LNCaP clone FGC (cell line): ENCODE measurements at regions not wholly inside any gene's neighbourhood (a gene's known extent, or its start where the extent isn't known, plus 50 kb on each side); places are given as distances from the start of the nearest gene placed in this dataset.
"Not testable (repeated sequence)": the region's sequence is repeated elsewhere in the genome, so short reads cannot be mapped to it uniquely, and the experiment has no call there.

Experiments
- DNase-seq: peaks from one replicate; pipeline ENCODE4 v3.0.0-alpha.2; 2011; ENCODE audit warnings: low read depth
- H3K4me3 ChIP-seq: 2 replicates; pipeline ENCODE4 v1.5.1; 2011; ENCODE audit warnings: mild to moderate bottlenecking, low read depth, low read length, control low read depth
- TF ChIP-seq, protein P1 (sequence below): IDR thresholded peaks from 2 replicates; pipeline ENCODE4 v1.5.1; 2012; ENCODE audit warnings: mild to moderate bottlenecking; ENCODE audit not compliant: control insufficient read depth, insufficient read depth; ENCODE audit errors: extremely low read depth

DNA sequence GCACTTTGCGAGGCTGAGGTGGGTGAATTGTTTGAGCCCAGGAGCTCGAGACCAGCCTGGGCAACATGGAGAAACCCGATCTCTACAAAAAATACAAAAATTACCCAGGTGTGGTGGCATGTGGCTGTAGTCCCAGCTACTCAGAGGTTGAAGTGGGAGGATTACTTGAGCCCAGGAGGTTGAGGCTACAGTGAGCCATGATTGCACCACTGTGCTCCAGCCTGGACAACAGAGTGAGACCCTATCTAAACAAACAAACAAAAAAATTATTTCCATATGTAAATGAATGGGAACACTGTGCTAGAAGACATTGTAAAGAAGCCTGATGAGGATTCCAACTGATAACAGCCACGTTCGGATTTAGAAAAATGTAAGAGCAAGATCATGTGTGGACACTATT, 154.2 kb downstream of the ZFP64 start:
- no peak for DNase-seq

DNA sequence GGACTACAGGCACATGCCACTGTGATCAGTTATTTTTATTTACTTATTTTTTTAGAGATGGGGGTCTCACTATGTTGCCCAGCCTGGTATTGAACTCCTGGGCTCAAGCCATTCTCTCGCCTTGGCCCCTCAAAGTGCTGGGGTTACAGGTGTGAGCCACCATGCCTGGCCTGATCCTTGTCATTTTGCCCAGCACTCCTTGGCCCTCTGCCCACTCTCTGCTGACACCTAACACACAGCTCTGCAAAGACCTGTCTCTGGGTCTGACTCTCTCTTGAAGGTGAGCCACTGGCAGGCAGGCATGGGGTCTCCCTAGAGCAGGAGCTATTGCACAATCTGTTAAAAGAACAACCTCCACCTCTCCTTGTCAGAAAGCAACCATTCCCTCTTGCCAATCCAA, 155.6 kb downstream of the ZFP64 start:
- DNase-seq: no peak
- no peak overlapping the region for H3K4me3 ChIP-seq
- TF ChIP-seq, protein P1, sequence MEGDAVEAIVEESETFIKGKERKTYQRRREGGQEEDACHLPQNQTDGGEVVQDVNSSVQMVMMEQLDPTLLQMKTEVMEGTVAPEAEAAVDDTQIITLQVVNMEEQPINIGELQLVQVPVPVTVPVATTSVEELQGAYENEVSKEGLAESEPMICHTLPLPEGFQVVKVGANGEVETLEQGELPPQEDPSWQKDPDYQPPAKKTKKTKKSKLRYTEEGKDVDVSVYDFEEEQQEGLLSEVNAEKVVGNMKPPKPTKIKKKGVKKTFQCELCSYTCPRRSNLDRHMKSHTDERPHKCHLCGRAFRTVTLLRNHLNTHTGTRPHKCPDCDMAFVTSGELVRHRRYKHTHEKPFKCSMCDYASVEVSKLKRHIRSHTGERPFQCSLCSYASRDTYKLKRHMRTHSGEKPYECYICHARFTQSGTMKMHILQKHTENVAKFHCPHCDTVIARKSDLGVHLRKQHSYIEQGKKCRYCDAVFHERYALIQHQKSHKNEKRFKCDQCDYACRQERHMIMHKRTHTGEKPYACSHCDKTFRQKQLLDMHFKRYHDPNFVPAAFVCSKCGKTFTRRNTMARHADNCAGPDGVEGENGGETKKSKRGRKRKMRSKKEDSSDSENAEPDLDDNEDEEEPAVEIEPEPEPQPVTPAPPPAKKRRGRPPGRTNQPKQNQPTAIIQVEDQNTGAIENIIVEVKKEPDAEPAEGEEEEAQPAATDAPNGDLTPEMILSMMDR: no peak

More for the DNA sequence above, 154.2 kb downstream of the ZFP64 start:
- TF ChIP-seq, protein P1: no peak
- no peak overlapping the region for H3K4me3 ChIP-seq

DNA sequence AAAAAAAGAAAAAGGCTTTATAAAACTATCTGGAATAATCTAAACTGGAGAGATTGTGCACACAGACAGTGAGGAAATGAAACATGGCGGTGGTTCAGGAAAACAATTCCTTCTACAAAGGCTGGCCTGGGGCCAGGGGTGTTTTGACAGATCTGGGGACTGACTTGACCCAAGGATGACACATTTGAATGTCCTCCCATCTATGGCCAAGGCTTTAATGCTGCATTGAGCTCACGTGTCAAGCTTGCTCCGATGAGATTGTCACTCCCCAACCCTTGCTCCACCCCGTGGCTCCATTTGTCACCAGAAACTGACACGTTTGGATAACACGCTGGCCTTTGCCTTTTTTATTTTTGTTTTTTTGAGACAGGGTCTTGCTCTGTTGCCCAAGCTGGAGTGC, 156.1 kb downstream of the ZFP64 start:
- TF ChIP-seq, protein P1: no peak
- H3K4me3 ChIP-seq: no peak overlapping the region
- no peak for DNase-seq

DNA sequence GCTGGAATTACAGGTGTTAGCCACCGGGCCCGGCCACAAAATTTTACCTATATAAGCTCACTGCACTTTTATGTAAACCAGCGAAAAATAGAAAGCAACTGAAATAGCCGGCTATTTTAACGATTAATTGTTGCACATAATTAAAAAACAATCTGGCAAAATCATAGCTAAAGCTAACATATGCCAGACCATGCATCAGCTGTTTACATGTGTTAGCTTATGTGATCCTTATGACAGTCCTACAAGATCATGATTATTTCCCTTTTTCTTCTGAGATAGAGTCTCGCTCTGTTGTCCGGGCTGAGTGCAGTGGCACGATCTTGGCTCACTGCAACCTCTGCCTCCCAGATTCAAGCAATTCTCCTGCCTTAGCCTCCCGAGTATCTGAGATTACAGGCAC, 157.0 kb downstream of the ZFP64 start:
- TF ChIP-seq, protein P1: no peak
- no peak overlapping the region for H3K4me3 ChIP-seq
- no peak for DNase-seq

DNA sequence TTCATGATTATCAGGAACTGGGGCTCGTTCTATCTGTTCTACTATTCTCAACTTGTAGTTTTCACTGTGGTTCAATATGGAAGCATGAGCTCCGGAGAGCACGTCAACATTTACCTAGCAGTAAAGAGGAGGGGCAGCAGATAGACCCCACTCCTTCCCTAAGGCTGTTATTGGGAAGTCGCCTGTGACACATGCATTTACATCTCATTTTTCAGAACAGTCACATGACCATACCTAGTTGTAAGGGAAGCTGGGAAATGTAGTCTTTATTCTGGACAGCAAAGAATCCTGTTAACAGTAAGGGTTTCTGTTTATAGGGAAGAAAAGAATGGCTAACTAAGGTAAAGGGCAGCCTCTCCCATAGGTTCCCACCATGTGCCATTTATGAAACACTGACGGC, 158.3 kb downstream of the ZFP64 start:
- TF ChIP-seq, protein P1: no peak
- H3K4me3 ChIP-seq: no peak overlapping the region
- no peak for DNase-seq

DNA sequence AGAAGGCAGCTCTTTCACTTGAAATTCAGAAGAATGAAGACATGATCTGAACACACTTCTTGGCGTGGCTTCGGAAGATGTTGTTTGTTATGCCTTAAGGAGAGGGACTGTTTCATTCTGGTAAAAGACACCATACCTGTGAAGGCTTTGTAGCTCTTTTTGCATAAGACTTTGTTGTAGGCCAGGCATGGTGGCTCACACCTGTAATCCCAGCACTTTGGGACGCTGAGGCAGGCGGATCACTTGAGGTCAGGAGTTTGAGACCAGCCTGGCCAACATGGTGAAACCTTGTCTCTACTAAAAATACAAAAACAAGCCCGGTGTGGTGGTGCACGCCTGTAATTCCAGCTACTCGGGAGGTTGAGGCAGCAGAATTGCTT, 159.3 kb downstream of the ZFP64 start:
- not testable (repeated sequence) for H3K4me3 ChIP-seq, DNase-seq

DNA sequence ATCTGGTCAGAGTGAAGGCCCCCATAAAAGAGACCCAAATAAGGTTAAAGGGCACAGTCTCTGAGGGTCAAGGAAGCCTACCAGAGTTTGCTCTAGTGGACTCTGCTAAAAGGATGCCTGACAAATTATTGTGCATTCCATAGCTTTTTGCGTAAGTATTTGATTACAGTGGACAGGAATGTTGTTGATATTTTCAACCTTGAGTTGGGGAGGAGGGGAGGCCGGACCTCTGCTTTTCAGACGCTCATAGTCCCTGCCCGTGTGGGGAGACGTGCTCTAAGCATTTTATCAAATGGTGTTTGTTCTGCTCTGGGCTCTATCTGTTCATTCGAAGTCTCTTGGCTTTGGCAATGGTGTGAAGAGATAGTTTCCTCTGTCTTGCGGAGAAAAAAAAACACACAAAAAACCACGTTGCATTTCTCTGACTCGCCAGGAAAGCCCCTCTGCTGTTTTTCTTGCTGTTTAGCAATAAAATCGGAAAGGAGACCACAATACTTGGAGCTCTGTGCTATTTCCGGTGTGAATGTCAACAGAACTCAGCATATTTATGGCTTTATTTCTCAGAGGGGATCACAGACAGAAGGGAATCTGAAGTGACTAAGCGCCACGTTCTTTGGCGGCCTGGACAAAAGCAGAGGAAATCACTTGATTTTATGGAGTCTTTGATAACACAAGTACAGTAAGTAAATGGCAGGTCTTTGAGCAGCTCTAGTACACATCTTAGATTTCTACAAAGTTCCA, 159.8 kb downstream of the ZFP64 start:
- no peak overlapping the region for H3K4me3 ChIP-seq
- TF ChIP-seq, protein P1: no peak
- DNase-seq: no peak

DNA sequence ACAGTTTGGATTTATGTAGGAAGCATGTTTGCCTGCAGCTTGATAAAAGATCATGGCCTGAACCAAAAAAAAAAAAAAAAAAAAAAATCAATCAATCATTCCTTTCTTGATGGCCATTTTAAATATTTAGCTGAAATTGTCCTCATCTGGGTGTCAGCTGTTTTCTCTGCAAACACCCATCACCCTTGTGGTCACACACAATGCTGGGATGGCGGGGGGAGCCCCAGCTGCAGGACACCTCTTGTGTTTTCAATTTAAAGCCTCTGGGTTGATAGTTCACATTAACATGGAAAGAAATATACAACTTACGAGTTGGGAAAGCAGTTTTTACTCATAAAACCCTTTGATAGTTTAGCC, 160.4 kb downstream of the ZFP64 start:
- H3K4me3 ChIP-seq: no peak overlapping the region
- DNase-seq: no peak
- TF ChIP-seq, protein P1: no peak

DNA sequence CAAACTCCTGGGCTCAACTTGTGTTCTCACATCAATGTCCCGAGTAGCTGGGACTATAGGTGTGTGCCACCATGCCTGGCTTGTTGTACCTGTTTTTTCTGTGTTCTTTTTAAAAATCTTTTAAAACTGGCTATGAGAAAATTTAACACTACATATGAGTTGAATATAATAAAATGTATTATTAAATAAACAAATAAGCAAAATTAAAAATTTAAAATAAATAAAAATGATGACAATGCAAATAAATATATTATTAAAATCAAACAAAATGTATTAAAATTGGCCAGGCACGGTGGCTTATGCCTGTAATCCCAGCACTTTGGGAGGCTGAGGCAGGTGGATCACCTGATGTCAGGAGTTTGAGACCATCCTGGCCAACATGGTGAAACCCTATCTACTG, 162.4 kb downstream of the ZFP64 start:
- not testable (repeated sequence) for DNase-seq, H3K4me3 ChIP-seq
